ENCODE measurements at regions not wholly inside any gene's neighbourhood (a gene's known extent, or its start where the extent isn't known, plus 50 kb on each side); places are given as distances from the start of the nearest gene placed in this dataset.

GRCh38 chr4:138716559-138717335 is 298.8 kb upstream of the NOCT start:
- Histone ChIP-seq H3K36me3 (no peaks in the 10 kb centered on the region), H3K27me3 (peaks cover 0 to 3% (median 0%) of the 10 kb centered on the region in 7 donors), H3K9me3 (no peaks in the 10 kb centered on the region), H3K27ac (no peak overlapping the region), H3K4me3 (no peak overlapping the region), H3K4me1 (no peaks in the 10 kb centered on the region)
- intact Hi-C loops (cut with DNase I) = no loop called here
- DNase-seq (no peak), ATAC-seq (no peak)
- 85 to 89% methylated on average over 9 of the region's 9 CpGs for WGBS, 2 donors
- TF ChIP-seq CTCF (IDR thresholded peaks at IDR 0.05) = no peak

DNA sequence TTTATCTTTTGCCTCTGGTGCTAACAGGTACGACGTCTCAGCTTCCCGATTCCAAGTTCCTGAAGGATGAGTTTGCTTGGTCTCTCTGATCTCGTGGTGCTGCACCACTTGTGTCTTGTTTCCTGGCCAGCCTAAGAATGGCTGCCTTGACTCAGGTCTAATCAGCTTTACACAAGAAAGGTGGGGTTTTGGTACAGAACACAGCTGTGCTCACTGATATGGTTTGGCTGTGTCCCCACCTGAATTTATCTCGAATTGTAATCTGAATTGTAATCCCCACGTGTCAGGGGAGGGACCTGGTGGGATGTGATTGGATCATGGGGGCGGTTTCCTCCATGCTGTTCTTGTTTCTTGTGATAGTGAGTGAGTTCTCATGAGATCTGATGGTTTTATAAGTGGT is 305.3 kb upstream of the NOCT start:
- TF ChIP-seq CTCF (IDR thresholded peaks at IDR 0.05) = no peak
- DNase-seq (no peak), ATAC-seq (no peak)
- Histone ChIP-seq H3K9me3 (no peaks in the 10 kb centered on the region), H3K4me3 (no peak overlapping the region), H3K27me3 (peaks cover 0 to 7% (median 0%) of the 10 kb centered on the region in 7 donors), H3K27ac (no peak overlapping the region), H3K4me1 (no peaks in the 10 kb centered on the region), H3K36me3 (no peaks in the 10 kb centered on the region)
- 84 to 86% methylated on average over 7 of the region's 7 CpGs for WGBS, 2 donors
- intact Hi-C loops (cut with DNase I) = no loop called here

- H3K4me3 ChIP-seq = no peak overlapping the region
- H3K27ac ChIP-seq = no peak overlapping the region
- H3K27me3 ChIP-seq = peaks cover 0 to 7% (median 0%) of the 10 kb centered on the region in 7 donors
- intact Hi-C loops (cut with DNase I) = no loop called here
- H3K36me3 ChIP-seq = no peaks in the 10 kb centered on the region
- no peak for TF ChIP-seq CTCF (IDR thresholded peaks at IDR 0.05)
- H3K4me1 ChIP-seq = no peaks in the 10 kb centered on the region
- no peaks in the 10 kb centered on the region for H3K9me3 ChIP-seq
- WGBS, 2 donors = 95 to 99% methylated on average over 3 of the region's 3 CpGs
- ATAC-seq (no peak), DNase-seq (no peak)
These were observed 305.7 kb upstream of the NOCT start for GRCh38 chr4:138709859-138710258.

DNA sequence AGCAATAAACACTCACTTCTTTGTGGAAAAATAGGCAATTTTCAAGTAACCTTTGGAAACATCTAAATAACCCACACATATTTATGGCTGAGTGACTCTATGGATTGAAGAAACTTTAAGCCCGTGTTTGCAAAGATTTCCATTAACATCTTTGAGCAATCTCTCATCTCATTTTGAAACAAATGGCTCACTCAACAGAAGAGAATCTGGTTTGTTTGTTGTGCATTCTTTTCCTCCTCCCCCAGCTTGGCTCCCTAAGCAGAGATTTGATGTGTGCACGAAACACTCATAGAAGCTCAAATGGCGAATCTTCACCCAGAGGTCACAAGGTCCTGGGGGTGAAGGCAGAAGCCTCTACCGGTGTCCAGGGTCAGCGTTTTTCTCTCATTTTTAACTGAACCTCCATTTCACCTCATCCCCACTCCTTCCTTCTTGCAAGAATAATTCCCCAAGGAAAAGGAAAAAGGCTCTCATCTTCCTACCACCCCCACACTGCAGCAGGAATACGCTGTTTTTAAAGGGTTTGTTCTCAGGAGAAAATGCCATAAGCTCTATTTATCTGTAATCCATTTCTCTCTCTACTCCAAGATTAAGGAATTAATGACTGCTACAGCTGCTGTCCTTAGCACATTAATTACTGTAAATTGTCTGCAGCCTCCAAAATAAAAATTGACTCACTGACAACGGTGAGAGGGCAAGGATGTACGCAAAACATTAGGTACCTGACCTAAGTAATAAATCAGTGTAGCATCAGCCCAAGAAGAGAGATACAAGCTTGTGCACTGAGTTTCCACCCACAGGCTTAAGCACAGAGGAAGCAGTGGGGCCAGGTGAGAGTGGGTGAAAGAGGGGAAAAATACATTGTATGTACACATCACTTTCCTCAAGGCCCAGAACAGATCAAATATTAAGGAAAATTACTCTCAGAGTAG is 307.6 kb upstream of the NOCT start:
- intact Hi-C loops (cut with DNase I) = no loop called here
- ATAC-seq = no peak
- Histone ChIP-seq H3K27ac (no peak overlapping the region), H3K4me3 (no peak overlapping the region), H3K36me3 (no peaks in the 10 kb centered on the region), H3K9me3 (no peaks in the 10 kb centered on the region), H3K4me1 (no peaks in the 10 kb centered on the region), H3K27me3 (peaks cover 0 to 7% (median 0%) of the 10 kb centered on the region in 7 donors)
- no peak for TF ChIP-seq CTCF (IDR thresholded peaks at IDR 0.05)
- no peak for DNase-seq
- WGBS, 2 donors = 74 to 78% methylated on average over 8 of the region's 8 CpGs

Data from heart right ventricle (tissue), 16 donors.